Gastroesophageal sphincter (tissue), 4 donors: ENCODE measurements at regions not wholly inside any gene's neighbourhood (a gene's known extent, or its start where the extent isn't known, plus 50 kb on each side); places are given as distances from the start of the nearest gene placed in this dataset.

Source experiments
- ATAC-seq: fragments of 150-250 bp; one replicate; pipeline ENCODE4 v1.9.1; 2016; ENCODE audit warnings: mild to moderate bottlenecking, moderate library complexity
- H3K27ac ChIP-seq, 4 donors: fragments of 200-600 bp; sonication (generic) in 3 of 4; 1 replicate in 3 of 4; 2 replicates in 1 of 4; pipeline ENCODE4 v1.5.1; 2016 to 2019
- H3K27me3 ChIP-seq: fragments of 200-600 bp; sonication (generic); one replicate; pipeline ENCODE4 v1.5.1; 2019
- H3K36me3 ChIP-seq, 2 donors: fragments of 200-600 bp; sonication (generic); one replicate each; pipeline ENCODE4 v1.5.1; 2019; ENCODE audit warnings: control low read depth in 1 of 2
- H3K4me1 ChIP-seq, 3 donors: fragments of 200-600 bp; sonication (generic); 1 replicate in 2 of 3; 2 replicates in 1 of 3; pipeline ENCODE4 v1.5.1; 2016 to 2019; ENCODE audit warnings: control low read depth in 2 of 3
- H3K4me3 ChIP-seq, 2 donors: fragments of 200-600 bp; sonication (generic); one replicate each; pipeline ENCODE4 v1.5.1; 2019; ENCODE audit warnings: mild to moderate bottlenecking in 1 of 2, moderate library complexity in 1 of 2
- H3K9me3 ChIP-seq, 3 donors: fragments of 200-600 bp; sonication (generic); one replicate each; pipeline ENCODE4 v1.5.1; 2017 to 2019; ENCODE audit warnings: control low read depth in 2 of 3
- EP300 ChIP-seq: sonication (generic); formaldehyde crosslinking; IDR thresholded peaks from one replicate; pipeline ENCODE4 v1.6.1; 2017; ENCODE audit warnings: antibody characterized with exemption, mild to moderate bottlenecking
- POLR2A ChIP-seq, 2 donors: fragments of 450-650 bp; IDR thresholded peaks; one replicate each; pipeline ENCODE4 v1.6.1; 2017; ENCODE audit warnings: antibody characterized with exemption in 2 of 2, mild to moderate bottlenecking in 2 of 2, moderate library complexity in 1 of 2
- POLR2AphosphoS5 ChIP-seq: sonication (generic); formaldehyde crosslinking; IDR thresholded peaks from one replicate; pipeline ENCODE4 v1.6.1; 2017; ENCODE audit warnings: antibody characterized with exemption
- WGBS, 2 donors: methylation state at CpG; one replicate each; pipeline ENCODE4 v1.1.5; 2018; ENCODE audit warnings: low coverage in 1 of 2; 5-methylcytosine and 5-hydroxymethylcytosine counted together
- TF ChIP-seq, protein P1 (sequence below), 4 experiments: fragments of 200-600 bp in 2 of 4; fragments of 450-650 bp in 2 of 4; sonication (generic) in 1 of 4; IDR thresholded peaks; one replicate each; pipeline ENCODE4 v1.5.1; 2017 to 2019; ENCODE audit warnings: antibody characterized with exemption in 4 of 4, mild to moderate bottlenecking in 2 of 4, moderate library complexity in 2 of 4

GRCh38 chr4:33407496-33407895, 2687.3 kb downstream of the PCDH7 start:
- H3K27me3 ChIP-seq: no peaks in the 10 kb centered on the region
- no peak overlapping the region for H3K27ac ChIP-seq
- no peaks in the 10 kb centered on the region for H3K36me3 ChIP-seq
- TF ChIP-seq, protein P1, sequence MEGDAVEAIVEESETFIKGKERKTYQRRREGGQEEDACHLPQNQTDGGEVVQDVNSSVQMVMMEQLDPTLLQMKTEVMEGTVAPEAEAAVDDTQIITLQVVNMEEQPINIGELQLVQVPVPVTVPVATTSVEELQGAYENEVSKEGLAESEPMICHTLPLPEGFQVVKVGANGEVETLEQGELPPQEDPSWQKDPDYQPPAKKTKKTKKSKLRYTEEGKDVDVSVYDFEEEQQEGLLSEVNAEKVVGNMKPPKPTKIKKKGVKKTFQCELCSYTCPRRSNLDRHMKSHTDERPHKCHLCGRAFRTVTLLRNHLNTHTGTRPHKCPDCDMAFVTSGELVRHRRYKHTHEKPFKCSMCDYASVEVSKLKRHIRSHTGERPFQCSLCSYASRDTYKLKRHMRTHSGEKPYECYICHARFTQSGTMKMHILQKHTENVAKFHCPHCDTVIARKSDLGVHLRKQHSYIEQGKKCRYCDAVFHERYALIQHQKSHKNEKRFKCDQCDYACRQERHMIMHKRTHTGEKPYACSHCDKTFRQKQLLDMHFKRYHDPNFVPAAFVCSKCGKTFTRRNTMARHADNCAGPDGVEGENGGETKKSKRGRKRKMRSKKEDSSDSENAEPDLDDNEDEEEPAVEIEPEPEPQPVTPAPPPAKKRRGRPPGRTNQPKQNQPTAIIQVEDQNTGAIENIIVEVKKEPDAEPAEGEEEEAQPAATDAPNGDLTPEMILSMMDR (IDR thresholded peaks at IDR 0.05): no peak
- TF ChIP-seq POLR2AphosphoS5 (no peak), POLR2A (IDR thresholded peaks at IDR 0.05) (no peak), EP300 (no peak)
- ATAC-seq: no peak
- no peaks in the 10 kb centered on the region for H3K9me3 ChIP-seq
- no peak overlapping the region for H3K4me3 ChIP-seq
- no peaks in the 10 kb centered on the region for H3K4me1 ChIP-seq
- 65 to 80% methylated on average over 2 of the region's 2 CpGs for WGBS, 2 donors

DNA sequence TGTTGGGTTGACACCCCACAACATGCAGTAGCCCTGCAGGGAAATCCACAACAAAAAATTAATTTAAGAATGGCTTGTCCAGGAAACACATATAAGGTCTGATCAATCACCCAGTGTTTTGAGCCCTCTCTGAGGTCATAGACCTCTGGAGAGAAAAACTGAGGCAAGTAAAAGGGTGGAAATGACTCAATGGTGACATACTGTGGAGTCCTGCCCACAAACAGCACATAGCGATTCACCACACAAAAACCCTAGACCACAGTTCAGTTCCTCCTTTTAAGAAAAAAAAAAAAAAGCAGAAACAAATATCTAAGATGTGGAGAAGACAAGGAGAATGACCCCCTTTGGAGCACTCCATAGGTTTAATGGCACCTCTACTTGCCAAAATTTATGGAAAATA, 2691.0 kb downstream of the PCDH7 start:
- TF ChIP-seq EP300 (no peak), POLR2A (IDR thresholded peaks at IDR 0.05) (no peak), POLR2AphosphoS5 (no peak)
- TF ChIP-seq, protein P1 (IDR thresholded peaks at IDR 0.05): no peak
- Histone ChIP-seq H3K36me3 (no peaks in the 10 kb centered on the region), H3K27me3 (no peaks in the 10 kb centered on the region), H3K27ac (no peak overlapping the region), H3K4me3 (no peak overlapping the region), H3K9me3 (no peaks in the 10 kb centered on the region), H3K4me1 (no peaks in the 10 kb centered on the region)
- WGBS, 2 donors: 80 to 83% methylated on average over 1 of the region's 1 CpG
- ATAC-seq: no peak

- 84 to 100% methylated on average over 3 of the region's 3 CpGs for WGBS, 2 donors
- Histone ChIP-seq H3K27ac (no peak overlapping the region), H3K36me3 (no peaks in the 10 kb centered on the region), H3K4me3 (no peak overlapping the region), H3K4me1 (no peaks in the 10 kb centered on the region), H3K9me3 (no peaks in the 10 kb centered on the region), H3K27me3 (no peaks in the 10 kb centered on the region)
- no peak for TF ChIP-seq EP300
- TF ChIP-seq, protein P1 (IDR thresholded peaks at IDR 0.05): no peak
- no peak for TF ChIP-seq POLR2A (IDR thresholded peaks at IDR 0.05)
- TF ChIP-seq POLR2AphosphoS5: no peak
- no peak for ATAC-seq
Measured at GRCh38 chr4:33421887-33422286, 2701.7 kb downstream of the PCDH7 start.

DNA sequence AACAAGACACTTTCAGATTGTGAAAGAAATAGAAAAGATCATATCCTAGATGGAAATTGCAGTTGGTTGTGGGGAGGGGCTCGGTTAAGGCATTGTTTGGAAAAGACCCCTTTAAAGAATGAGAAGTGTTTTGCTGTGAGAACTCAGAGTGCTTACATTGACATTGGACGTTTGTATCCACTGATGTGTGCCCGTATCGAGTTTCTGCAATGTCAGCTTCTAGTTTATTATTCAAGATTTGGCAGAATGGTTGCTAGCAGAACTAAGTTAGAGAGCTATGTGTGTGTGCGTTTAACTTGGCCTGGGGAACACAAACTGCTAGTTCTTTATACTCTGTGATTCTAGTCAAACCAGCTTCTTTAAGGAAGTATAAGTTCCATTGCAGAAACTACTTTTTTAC, 2702.5 kb downstream of the PCDH7 start:
- TF ChIP-seq, protein P1 (IDR thresholded peaks at IDR 0.05): no peak
- TF ChIP-seq EP300 (no peak), POLR2A (IDR thresholded peaks at IDR 0.05) (no peak), POLR2AphosphoS5 (no peak)
- Histone ChIP-seq H3K27ac (no peak overlapping the region), H3K36me3 (no peaks in the 10 kb centered on the region), H3K27me3 (no peaks in the 10 kb centered on the region), H3K4me3 (no peak overlapping the region), H3K9me3 (no peaks in the 10 kb centered on the region), H3K4me1 (no peaks in the 10 kb centered on the region)
- 32 to 38% methylated on average over 5 of the region's 5 CpGs for WGBS, 2 donors
- no peak for ATAC-seq

- 39 to 45% methylated on average over 1 of the region's 1 CpG for WGBS, 2 donors
- TF ChIP-seq POLR2A (IDR thresholded peaks at IDR 0.05): no peak
- TF ChIP-seq EP300: no peak
- TF ChIP-seq, protein P1 (IDR thresholded peaks at IDR 0.05): no peak
- no peak for TF ChIP-seq POLR2AphosphoS5
- Histone ChIP-seq H3K27me3 (no peaks in the 10 kb centered on the region), H3K36me3 (no peaks in the 10 kb centered on the region), H3K4me1 (no peaks in the 10 kb centered on the region), H3K27ac (no peak overlapping the region), H3K4me3 (no peak overlapping the region), H3K9me3 (no peaks in the 10 kb centered on the region)
- no peak for ATAC-seq
Measured at GRCh38 chr4:33425936-33426335, 2705.8 kb downstream of the PCDH7 start.
